Tibial nerve (tissue), 4 donors: ENCODE measurements at regions not wholly inside any gene's neighbourhood (a gene's known extent, or its start where the extent isn't known, plus 50 kb on each side); places are given as distances from the start of the nearest gene placed in this dataset.

Experiments used
- DNase-seq, 2 donors: peaks; one replicate each; pipeline ENCODE4 v3.0.0-alpha.2; 2019; ENCODE audit warnings: low spot score in 2 of 2
- H3K27ac ChIP-seq, 4 donors: fragments of 200-600 bp; sonication (generic) in 3 of 4; one replicate each; pipeline ENCODE4 v1.5.1; 2017 to 2019; ENCODE audit warnings: mild to moderate bottlenecking in 1 of 4
- H3K27me3 ChIP-seq, 2 donors: fragments of 200-600 bp; sonication (generic) in 1 of 2; one replicate each; pipeline versions ENCODE4 v1.5.1 to v1.6.0; 2017 to 2019
- H3K36me3 ChIP-seq, 3 donors: fragments of 200-600 bp; sonication (generic); one replicate each; pipeline ENCODE4 v1.5.1; 2018 to 2019
- H3K4me1 ChIP-seq, 4 donors: fragments of 200-600 bp; sonication (generic) in 3 of 4; one replicate each; pipeline ENCODE4 v1.5.1; 2017 to 2019
- H3K4me3 ChIP-seq, 4 donors: fragments of 200-600 bp; sonication (generic) in 3 of 4; one replicate each; pipeline ENCODE4 v1.5.1; 2017 to 2019; ENCODE audit warnings: mild to moderate bottlenecking in 1 of 4, moderate library complexity in 1 of 4
- H3K9me3 ChIP-seq, 4 donors: fragments of 200-600 bp; sonication (generic) in 3 of 4; one replicate each; pipeline ENCODE4 v1.5.1; 2017 to 2019
- EP300 ChIP-seq, 2 donors: sonication (generic); formaldehyde crosslinking; IDR thresholded peaks; one replicate each; pipeline ENCODE4 v1.6.1; 2017; ENCODE audit warnings: antibody characterized with exemption in 2 of 2, mild to moderate bottlenecking in 1 of 2
- POLR2A ChIP-seq, 2 donors: fragments of 450-650 bp; IDR thresholded peaks; one replicate each; pipeline ENCODE4 v1.6.1; 2017; ENCODE audit warnings: antibody characterized with exemption in 2 of 2, mild to moderate bottlenecking in 2 of 2, moderate library complexity in 2 of 2
- WGBS, 2 donors: methylation state at CpG; one replicate each; pipeline ENCODE4 v1.1.5; 2018; 5-methylcytosine and 5-hydroxymethylcytosine counted together
- TF ChIP-seq, protein P1 (sequence below), 5 experiments: fragments of 200-600 bp in 3 of 5; fragments of 450-650 bp in 2 of 5; sonication (generic) in 3 of 5; IDR thresholded peaks; one replicate each; pipeline ENCODE4 v1.5.1; 2016 to 2019; ENCODE audit warnings: antibody characterized with exemption in 5 of 5, mild to moderate bottlenecking in 3 of 5, moderate library complexity in 2 of 5

DNA sequence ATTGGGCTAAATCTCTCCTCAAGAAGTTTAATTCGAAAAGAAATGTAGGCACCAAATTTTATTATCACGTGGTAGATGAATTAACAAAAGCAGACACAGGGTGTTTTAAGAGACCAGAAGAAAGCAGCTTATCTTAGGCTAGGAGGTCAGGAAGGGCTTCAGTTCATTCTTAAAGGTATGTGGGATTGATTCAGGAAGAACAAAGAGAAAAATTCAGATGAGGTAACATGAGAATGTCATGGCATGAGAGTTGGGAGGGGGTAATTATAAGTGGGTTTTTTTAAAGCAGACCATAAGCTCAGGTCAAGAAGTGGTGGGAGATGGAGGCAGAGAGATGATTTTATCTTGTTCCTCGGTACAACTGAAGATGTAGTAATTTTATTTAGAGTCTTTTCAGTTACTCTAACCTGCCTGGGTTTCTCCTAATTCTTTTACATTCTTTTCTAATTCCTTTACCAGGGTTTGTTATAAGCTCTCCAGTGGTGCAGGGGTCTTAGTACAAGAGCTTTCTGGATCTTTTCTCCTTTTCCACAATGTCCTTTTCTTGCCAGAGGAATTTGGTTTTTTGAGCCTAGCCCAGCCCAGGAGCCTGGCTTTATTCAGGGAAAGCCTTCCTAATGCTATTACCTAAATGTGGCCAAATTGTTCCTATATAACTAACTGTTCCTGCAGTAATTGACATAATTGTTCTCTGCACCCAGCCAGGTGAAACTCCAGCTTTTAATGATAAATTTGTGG, 474.1 kb upstream of the BTBD3 start:
- TF ChIP-seq POLR2A (IDR thresholded peaks at IDR 0.05) = no peak
- TF ChIP-seq EP300 (IDR thresholded peaks at IDR 0.05) = no peak
- TF ChIP-seq, protein P1, sequence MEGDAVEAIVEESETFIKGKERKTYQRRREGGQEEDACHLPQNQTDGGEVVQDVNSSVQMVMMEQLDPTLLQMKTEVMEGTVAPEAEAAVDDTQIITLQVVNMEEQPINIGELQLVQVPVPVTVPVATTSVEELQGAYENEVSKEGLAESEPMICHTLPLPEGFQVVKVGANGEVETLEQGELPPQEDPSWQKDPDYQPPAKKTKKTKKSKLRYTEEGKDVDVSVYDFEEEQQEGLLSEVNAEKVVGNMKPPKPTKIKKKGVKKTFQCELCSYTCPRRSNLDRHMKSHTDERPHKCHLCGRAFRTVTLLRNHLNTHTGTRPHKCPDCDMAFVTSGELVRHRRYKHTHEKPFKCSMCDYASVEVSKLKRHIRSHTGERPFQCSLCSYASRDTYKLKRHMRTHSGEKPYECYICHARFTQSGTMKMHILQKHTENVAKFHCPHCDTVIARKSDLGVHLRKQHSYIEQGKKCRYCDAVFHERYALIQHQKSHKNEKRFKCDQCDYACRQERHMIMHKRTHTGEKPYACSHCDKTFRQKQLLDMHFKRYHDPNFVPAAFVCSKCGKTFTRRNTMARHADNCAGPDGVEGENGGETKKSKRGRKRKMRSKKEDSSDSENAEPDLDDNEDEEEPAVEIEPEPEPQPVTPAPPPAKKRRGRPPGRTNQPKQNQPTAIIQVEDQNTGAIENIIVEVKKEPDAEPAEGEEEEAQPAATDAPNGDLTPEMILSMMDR (IDR thresholded peaks at IDR 0.05) = no peak
- no peaks in the 10 kb centered on the region for H3K9me3 ChIP-seq
- no peaks in the 10 kb centered on the region for H3K4me1 ChIP-seq
- no peaks in the 10 kb centered on the region for H3K27me3 ChIP-seq
- H3K4me3 ChIP-seq = no peak overlapping the region
- no peaks in the 10 kb centered on the region for H3K36me3 ChIP-seq
- DNase-seq = no peak
- WGBS, 2 donors = 63 to 78% methylated on average over 3 of the region's 3 CpGs
- H3K27ac ChIP-seq = no peak overlapping the region

DNA sequence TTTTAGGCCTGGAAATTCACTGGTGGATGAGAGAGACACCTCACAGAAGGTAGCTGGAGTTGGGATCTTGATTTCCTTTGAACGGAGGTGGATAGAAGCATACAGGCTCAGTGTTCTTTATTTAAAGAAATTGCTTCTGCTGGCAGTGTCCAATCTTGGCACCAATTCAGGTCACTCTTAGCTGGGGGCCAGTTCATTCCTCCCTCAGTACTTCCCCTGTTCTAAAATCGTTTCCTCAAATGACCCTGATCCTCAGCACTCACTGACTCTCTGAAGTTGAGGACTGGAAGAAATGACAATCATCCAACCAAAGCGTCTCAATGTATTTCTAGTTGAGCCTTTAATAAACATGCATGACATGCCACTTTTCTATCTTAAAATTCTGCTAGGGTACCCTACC, 472.5 kb upstream of the BTBD3 start:
- H3K4me1 ChIP-seq = no peaks in the 10 kb centered on the region
- H3K4me3 ChIP-seq = no peak overlapping the region
- H3K9me3 ChIP-seq = no peaks in the 10 kb centered on the region
- TF ChIP-seq POLR2A (IDR thresholded peaks at IDR 0.05) (no peak), EP300 (IDR thresholded peaks at IDR 0.05) (no peak)
- TF ChIP-seq, protein P1 (IDR thresholded peaks at IDR 0.05) = no peak
- H3K36me3 ChIP-seq = no peaks in the 10 kb centered on the region
- WGBS, 2 donors = 39 to 46% methylated on average over 3 of the region's 3 CpGs
- H3K27ac ChIP-seq = no peak overlapping the region
- no peaks in the 10 kb centered on the region for H3K27me3 ChIP-seq
- no peak for DNase-seq

DNA sequence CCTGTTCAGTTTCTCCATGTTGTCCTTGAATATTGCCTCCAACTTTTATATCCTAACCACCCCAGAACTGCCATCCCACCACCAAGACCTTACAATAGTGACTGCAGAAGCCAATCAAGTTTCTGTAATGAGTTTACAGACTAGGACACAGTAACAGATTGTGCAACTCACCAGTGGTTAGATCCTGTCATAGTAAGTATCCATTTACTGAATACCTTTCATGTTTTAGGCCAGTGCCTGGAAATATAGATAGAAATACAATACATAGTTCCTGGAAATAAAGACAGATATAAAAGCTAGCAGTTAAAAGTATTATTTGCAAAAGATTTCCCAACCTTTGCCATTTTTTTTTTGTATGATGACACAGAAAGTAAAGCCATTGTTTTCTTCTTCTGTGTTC, 471.8 kb upstream of the BTBD3 start:
- H3K27ac ChIP-seq = no peak overlapping the region
- no peaks in the 10 kb centered on the region for H3K36me3 ChIP-seq
- H3K27me3 ChIP-seq = no peaks in the 10 kb centered on the region
- H3K4me1 ChIP-seq = no peaks in the 10 kb centered on the region
- H3K4me3 ChIP-seq = no peak overlapping the region
- TF ChIP-seq EP300 (IDR thresholded peaks at IDR 0.05) (no peak), POLR2A (IDR thresholded peaks at IDR 0.05) (no peak)
- TF ChIP-seq, protein P1 (IDR thresholded peaks at IDR 0.05) = no peak
- no peak for DNase-seq
- H3K9me3 ChIP-seq = no peaks in the 10 kb centered on the region

- no peak for DNase-seq
- 55 to 65% methylated on average over 5 of the region's 5 CpGs for WGBS, 2 donors
These were observed 470.2 kb upstream of the BTBD3 start for GRCh38 chr20:11447371-11448100.

More at GRCh38 chr20:11447371-11448100, 470.2 kb upstream of the BTBD3 start:
- TF ChIP-seq, protein P1 (IDR thresholded peaks at IDR 0.05) = no peak
- TF ChIP-seq EP300 (IDR thresholded peaks at IDR 0.05) = no peak
- no peak for TF ChIP-seq POLR2A (IDR thresholded peaks at IDR 0.05)
- H3K27me3 ChIP-seq = no peaks in the 10 kb centered on the region
- H3K27ac ChIP-seq = no peak overlapping the region
- H3K4me3 ChIP-seq = no peak overlapping the region
- H3K4me1 ChIP-seq = peaks cover 0 to 5% (median 0%) of the 10 kb centered on the region in 4 donors
- no peaks in the 10 kb centered on the region for H3K9me3 ChIP-seq
- no peaks in the 10 kb centered on the region for H3K36me3 ChIP-seq
